ACC112 (cell line): ENCODE measurements at regions not wholly inside any gene's neighbourhood (a gene's known extent, or its start where the extent isn't known, plus 50 kb on each side); places are given as distances from the start of the nearest gene placed in this dataset.

Experiments
- H2AFZ ChIP-seq: fragments of 200-600 bp; sonication (generic); one replicate; pipeline ENCODE4 v1.6.0; 2017; ENCODE audit warnings: antibody characterized with exemption, low read length; ENCODE audit not compliant: unreplicated experiment
- H3K27ac ChIP-seq: fragments of 200-600 bp; sonication (generic); 2 replicates; pipeline ENCODE4 v1.5.1; 2014; ENCODE audit warnings: low read depth, mild to moderate bottlenecking, antibody characterized with exemption, low read length, moderate library complexity
- H3K27me3 ChIP-seq: fragments of 200-600 bp; sonication (generic); 2 replicates; pipeline ENCODE4 v1.6.1; 2014; ENCODE audit warnings: mild to moderate bottlenecking, antibody characterized with exemption, low read length, moderate library complexity, mixed read lengths; ENCODE audit not compliant: insufficient read depth
- H3K36me3 ChIP-seq: fragments of 200-600 bp; sonication (generic); 2 replicates; pipeline ENCODE4 v1.6.1; 2016; ENCODE audit warnings: mild to moderate bottlenecking, antibody characterized with exemption, low read length, moderate library complexity, mixed read lengths; ENCODE audit not compliant: insufficient read depth
- H3K4me1 ChIP-seq: fragments of 200-600 bp; sonication (generic); one replicate; pipeline ENCODE4 v1.6.1; 2016; ENCODE audit warnings: low read length, mixed read lengths; ENCODE audit not compliant: insufficient read depth, unreplicated experiment, control insufficient read depth
- H3K4me3 ChIP-seq: fragments of 200-600 bp; sonication (generic); 2 replicates; pipeline ENCODE4 v1.5.1; 2014; ENCODE audit warnings: mild to moderate bottlenecking, low read depth, low read length
- H3K79me2 ChIP-seq: fragments of 200-600 bp; sonication (generic); one replicate; pipeline ENCODE4 v1.6.0; 2016; ENCODE audit warnings: low read length; ENCODE audit not compliant: control insufficient read depth, unreplicated experiment, insufficient read depth

GRCh38 chr6:14187406-14187805 lies 69.8 kb downstream of the CD83 start:
- H3K4me3 ChIP-seq: no peak overlapping the region
- H3K79me2 ChIP-seq: no peaks in the 10 kb centered on the region
- no peaks in the 10 kb centered on the region for H3K36me3 ChIP-seq
- H3K27ac ChIP-seq: no peak overlapping the region
- H2AFZ ChIP-seq: no peak overlapping the region
- H3K4me1 ChIP-seq: no peaks in the 10 kb centered on the region
- peaks cover 41% of the 10 kb centered on the region for H3K27me3 ChIP-seq

DNA sequence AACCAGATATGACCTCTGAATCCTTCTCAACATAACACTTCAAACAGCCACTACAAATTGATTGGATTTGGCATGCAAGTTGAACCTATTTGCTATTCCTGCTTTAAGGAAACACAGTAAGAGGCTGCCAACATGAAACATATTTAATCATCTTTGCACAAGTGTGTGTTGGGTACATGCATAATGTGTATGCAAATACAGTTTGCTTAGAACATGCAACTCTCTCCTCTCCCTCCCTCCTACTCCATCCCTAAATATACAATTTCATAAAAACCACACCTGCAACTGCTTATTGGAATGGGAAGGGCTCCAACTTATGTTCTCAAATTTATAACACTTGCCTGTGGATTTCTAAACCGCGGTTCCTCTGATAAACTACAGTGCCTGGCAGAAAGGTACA lies 71.5 kb downstream of the CD83 start:
- no peaks in the 10 kb centered on the region for H3K79me2 ChIP-seq
- H3K27ac ChIP-seq: no peak overlapping the region
- no peaks in the 10 kb centered on the region for H3K4me1 ChIP-seq
- peaks cover 33% of the 10 kb centered on the region for H3K27me3 ChIP-seq
- H3K4me3 ChIP-seq: no peak overlapping the region
- no peak overlapping the region for H2AFZ ChIP-seq
- H3K36me3 ChIP-seq: no peaks in the 10 kb centered on the region

DNA sequence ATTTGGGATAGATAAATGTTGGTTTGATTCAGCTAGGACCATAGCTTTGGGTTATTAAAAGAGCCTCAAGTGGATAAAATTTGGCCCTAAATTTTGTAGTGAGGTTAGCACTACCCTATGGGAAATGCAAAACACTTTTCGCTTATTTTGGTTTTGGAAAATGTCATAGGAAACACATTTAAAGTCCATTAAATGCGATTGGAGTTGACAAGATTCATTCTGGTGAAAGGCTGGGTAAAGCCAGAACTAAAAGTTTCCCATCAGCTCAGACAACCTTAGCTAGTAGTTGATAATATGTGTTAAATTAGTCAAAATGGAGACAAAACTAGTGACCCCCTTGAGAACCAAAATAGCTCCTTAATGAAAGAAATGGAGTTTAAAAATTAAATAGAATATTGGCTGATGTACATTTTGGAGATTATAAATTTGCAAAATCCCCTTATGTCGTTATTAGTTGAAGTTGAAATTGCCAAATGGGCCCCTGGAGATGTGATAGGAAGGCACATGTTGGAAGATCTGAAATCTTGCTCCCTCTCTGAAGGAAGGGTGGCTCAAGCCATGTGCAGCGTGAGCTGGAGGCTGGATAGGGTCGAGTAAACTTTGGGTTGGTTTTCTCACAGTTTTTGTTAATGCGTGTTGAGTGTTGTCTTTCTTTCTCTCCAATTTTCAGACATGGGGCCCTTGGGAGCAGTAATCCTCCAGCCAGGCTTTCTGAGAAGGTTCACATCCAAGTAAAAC lies 72.8 kb downstream of the CD83 start:
- no peak overlapping the region for H3K27ac ChIP-seq
- H3K27me3 ChIP-seq: peaks cover 29% of the 10 kb centered on the region
- H3K4me1 ChIP-seq: no peaks in the 10 kb centered on the region
- H3K79me2 ChIP-seq: no peaks in the 10 kb centered on the region
- H3K36me3 ChIP-seq: no peaks in the 10 kb centered on the region
- no peak overlapping the region for H2AFZ ChIP-seq
- no peak overlapping the region for H3K4me3 ChIP-seq

GRCh38 chr6:14190929-14191224 lies 73.3 kb downstream of the CD83 start:
- H3K4me1 ChIP-seq: no peaks in the 10 kb centered on the region
- no peaks in the 10 kb centered on the region for H3K36me3 ChIP-seq
- no peaks in the 10 kb centered on the region for H3K79me2 ChIP-seq
- H3K4me3 ChIP-seq: no peak overlapping the region
- no peak overlapping the region for H3K27ac ChIP-seq
- no peak overlapping the region for H2AFZ ChIP-seq
- H3K27me3 ChIP-seq: peaks cover 25% of the 10 kb centered on the region

DNA sequence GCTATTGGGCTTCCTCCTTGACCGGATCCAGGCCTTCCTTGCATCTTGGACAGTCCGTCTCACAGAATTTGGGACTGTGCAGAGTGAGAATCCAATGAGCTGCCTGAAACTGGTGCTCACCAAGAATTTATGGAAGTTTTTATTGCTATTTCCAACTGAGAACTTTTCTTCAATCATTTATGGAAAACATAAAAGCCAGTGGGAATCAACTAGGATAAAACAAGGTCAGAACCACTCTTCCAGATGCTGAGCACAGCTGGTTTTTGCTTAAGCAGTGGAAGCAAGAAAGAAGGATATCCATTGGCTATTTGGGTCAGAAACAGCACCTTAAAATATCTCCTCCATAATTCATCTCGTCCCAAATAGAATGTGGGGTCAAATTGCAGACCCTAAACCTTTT lies 74.2 kb downstream of the CD83 start:
- H3K27ac ChIP-seq: no peak overlapping the region
- no peaks in the 10 kb centered on the region for H3K4me1 ChIP-seq
- no peak overlapping the region for H2AFZ ChIP-seq
- peaks cover 25% of the 10 kb centered on the region for H3K27me3 ChIP-seq
- H3K4me3 ChIP-seq: no peak overlapping the region
- no peaks in the 10 kb centered on the region for H3K79me2 ChIP-seq
- no peaks in the 10 kb centered on the region for H3K36me3 ChIP-seq

- Histone ChIP-seq H3K27me3 (peaks cover 25% of the 10 kb centered on the region), H3K4me1 (no peaks in the 10 kb centered on the region), H3K36me3 (no peaks in the 10 kb centered on the region), H3K79me2 (no peaks in the 10 kb centered on the region), H2AFZ (no peak overlapping the region), H3K4me3 (no peak overlapping the region), H3K27ac (no peak overlapping the region)
Observed at GRCh38 chr6:14192216-14192788, 74.7 kb downstream of the CD83 start.

DNA sequence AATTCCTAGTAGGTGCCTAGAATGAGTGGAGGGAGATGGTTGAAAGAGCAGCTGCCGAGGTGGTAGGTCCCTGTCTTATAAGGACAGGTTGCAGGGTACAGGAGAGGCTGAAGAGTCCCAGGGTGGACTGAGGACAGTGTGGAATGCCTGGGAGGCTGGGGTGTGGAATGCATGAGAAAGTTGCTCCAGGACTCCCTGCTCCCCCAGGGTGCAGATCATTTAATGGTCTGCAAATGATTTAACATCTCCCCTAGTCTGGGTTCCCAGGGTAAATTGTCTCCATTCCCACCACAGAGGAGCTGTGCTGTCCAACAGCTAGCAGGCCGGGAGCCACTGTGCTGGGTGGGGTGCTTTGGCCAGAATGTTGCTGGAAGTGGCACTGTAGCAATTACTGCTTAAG lies 76.0 kb downstream of the CD83 start:
- Histone ChIP-seq H3K36me3 (no peaks in the 10 kb centered on the region), H3K4me3 (no peak overlapping the region), H3K4me1 (no peaks in the 10 kb centered on the region), H3K79me2 (no peaks in the 10 kb centered on the region), H3K27ac (no peak overlapping the region), H2AFZ (no peak overlapping the region), H3K27me3 (peaks cover 25% of the 10 kb centered on the region)

DNA sequence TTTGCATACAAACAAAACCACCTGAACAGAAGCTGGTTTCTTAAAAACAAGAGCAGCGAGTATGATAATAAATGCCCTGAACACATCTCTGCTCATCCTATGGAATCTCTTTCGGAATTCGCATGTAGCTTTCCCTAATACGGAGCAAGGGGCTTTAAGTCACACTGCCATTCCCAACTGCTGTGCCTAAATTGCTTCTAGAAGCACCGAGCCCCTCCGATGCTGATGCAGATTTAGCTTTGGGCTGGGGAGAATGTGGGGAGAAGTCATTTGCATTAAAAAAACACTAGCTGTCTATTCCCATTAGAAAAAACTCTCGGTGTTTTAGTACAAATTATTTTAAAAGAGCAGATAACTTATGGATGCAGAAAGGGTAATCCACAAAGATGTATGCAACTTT lies 76.9 kb downstream of the CD83 start:
- Histone ChIP-seq H3K27ac (no peak overlapping the region), H3K79me2 (no peaks in the 10 kb centered on the region), H3K27me3 (peaks cover 18% of the 10 kb centered on the region), H3K36me3 (no peaks in the 10 kb centered on the region), H3K4me3 (no peak overlapping the region), H3K4me1 (no peaks in the 10 kb centered on the region), H2AFZ (no peak overlapping the region)

DNA sequence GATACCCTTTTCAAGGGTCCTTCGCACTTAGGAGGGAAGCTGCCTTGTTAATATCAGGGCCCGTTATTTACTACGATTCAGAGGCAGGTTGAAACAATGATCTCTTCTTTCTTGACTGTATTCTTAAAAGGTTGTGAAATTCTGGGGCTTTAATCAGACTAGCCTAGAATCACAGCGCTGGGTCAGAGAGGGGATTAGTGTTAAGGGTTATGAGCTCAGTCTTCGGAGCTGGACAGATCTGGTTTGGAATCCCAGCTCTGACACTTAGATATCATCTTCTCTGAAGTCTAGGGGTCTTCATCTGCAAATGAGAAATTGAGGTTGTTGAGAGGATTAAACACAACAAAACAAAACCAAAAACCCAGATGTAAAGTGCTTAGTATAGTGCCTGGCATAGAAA lies 77.4 kb downstream of the CD83 start:
- Histone ChIP-seq H3K4me3 (no peak overlapping the region), H3K27ac (no peak overlapping the region), H3K36me3 (no peaks in the 10 kb centered on the region), H3K79me2 (no peaks in the 10 kb centered on the region), H3K4me1 (peaks cover 3% of the 10 kb centered on the region), H2AFZ (no peak overlapping the region), H3K27me3 (peaks cover 15% of the 10 kb centered on the region)

GRCh38 chr6:14196026-14196425 lies 78.5 kb downstream of the CD83 start:
- no peaks in the 10 kb centered on the region for H3K36me3 ChIP-seq
- H3K79me2 ChIP-seq: no peaks in the 10 kb centered on the region
- H3K27me3 ChIP-seq: peaks cover 8% of the 10 kb centered on the region; the same call in 1 of the 2 replicates
- H3K4me1 ChIP-seq: peaks cover 6% of the 10 kb centered on the region
- H2AFZ ChIP-seq: no peak overlapping the region
- no peak overlapping the region for H3K27ac ChIP-seq
- H3K4me3 ChIP-seq: no peak overlapping the region

DNA sequence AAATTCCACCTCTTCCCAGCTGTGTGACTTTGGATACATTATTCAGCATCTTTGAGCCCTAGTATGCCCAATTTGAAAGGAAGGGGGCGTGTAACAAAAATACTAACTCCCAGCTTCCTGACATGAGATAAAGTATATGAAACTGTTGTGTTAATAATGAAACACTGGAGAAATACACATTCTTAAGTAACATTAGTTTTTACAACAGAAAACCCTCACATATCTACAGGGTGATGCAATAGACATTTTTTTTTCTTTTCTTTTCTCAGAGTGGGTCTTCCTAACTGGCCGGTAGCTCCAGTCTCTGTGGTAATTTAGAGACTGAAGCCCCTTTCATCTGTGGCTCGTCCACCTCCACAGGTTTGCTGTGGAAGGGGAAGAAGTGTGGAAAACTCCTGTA lies 79.5 kb downstream of the CD83 start:
- H3K4me3 ChIP-seq: no peak overlapping the region
- H3K79me2 ChIP-seq: no peaks in the 10 kb centered on the region
- peaks cover 6% of the 10 kb centered on the region for H3K4me1 ChIP-seq
- H3K27ac ChIP-seq: no peak overlapping the region
- H2AFZ ChIP-seq: no peak overlapping the region
- H3K27me3 ChIP-seq: 0 out of 2 replicates have a peak, but pooled peaks cover 1% of the 10 kb centered on the region
- H3K36me3 ChIP-seq: no peaks in the 10 kb centered on the region
